ENCODE measurements at regions not wholly inside any gene's neighbourhood (a gene's known extent, or its start where the extent isn't known, plus 50 kb on each side); places are given as distances from the start of the nearest gene placed in this dataset.

GRCh38 chr1:222413436-222413835, 134.5 kb downstream of the HHIPL2 start:
- TF ChIP-seq POLR2A (IDR thresholded peaks at IDR 0.05; ENCODE audit: low read length) (no peak), GATA1 (IDR thresholded peaks at IDR 0.05; ENCODE audit: low read depth, low read length) (no peak)
